HG02798 (cell line): ENCODE measurements at regions not wholly inside any gene's neighbourhood (a gene's known extent, or its start where the extent isn't known, plus 50 kb on each side); places are given as distances from the start of the nearest gene placed in this dataset.

Experiments
- ATAC-seq: cut with Tn5 transposase; IDR thresholded peaks from one replicate; pipeline ENCODE4 v1.9.1; 2021; ENCODE audit warnings: mild to moderate bottlenecking; ENCODE audit not compliant: unreplicated experiment, poor library complexity

DNA sequence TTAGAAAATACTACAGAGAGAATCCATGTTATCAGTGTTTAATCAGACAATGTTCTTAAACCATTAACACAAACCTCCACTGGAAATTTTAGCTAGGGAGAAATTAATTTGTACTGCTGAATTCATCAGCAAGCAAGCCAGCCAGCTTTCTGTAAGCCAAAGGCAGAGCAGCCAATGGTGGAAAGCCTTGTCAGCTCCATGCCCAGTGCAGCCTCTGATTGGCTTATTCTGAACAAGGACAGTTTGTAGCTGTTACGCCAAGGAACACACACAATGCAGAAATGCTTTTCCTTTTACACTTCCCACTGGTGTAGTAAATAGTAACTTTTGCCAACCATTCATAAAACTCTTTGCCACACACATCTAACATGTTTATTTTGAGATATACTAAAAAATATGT, 265.0 kb downstream of the TENT5A start:
- no peak for ATAC-seq

DNA sequence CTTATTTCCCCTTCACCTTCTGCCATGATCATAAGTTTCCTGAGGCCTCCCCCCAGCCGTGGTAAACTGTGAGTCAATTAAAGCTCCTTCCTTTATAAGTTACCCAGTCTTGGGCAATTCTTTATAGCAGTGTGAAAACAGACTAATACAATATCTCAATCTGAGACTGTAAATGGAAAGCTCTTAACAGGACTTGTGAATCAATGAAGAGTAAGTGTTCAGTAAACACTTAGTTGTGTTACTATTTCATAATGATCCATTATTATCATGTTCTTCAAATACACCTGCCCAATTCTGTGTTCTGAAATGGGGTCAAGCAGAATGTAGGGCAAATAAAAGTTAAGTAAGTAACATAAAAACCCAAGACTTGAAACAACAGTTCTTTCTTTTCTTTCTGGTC, 266.2 kb downstream of the TENT5A start:
- no peak for ATAC-seq

DNA sequence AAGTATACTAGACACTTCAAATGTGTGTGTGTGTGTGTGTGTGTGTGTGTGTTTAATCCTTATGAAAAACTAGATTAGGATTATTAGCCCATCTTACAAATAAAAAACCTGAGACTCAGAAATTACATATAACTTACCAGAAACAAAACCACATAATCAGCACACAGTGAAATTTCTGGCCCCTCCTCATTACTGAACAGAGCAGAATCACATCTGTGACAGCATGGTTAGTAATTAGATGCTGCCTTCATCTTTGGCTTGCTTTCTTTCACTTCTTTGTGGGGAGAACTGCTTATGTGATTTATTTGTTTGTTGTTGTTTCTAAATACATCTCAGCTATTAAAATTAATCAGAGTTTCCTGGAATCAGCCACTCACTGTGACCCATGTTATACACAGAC, 267.1 kb downstream of the TENT5A start:
- no peak for ATAC-seq

- no peak for ATAC-seq
Observed at GRCh38 chr6:81484251-81484650, 268.2 kb downstream of the TENT5A start.

GRCh38 chr6:81480139-81480538, 272.3 kb downstream of the TENT5A start:
- no peak for ATAC-seq

DNA sequence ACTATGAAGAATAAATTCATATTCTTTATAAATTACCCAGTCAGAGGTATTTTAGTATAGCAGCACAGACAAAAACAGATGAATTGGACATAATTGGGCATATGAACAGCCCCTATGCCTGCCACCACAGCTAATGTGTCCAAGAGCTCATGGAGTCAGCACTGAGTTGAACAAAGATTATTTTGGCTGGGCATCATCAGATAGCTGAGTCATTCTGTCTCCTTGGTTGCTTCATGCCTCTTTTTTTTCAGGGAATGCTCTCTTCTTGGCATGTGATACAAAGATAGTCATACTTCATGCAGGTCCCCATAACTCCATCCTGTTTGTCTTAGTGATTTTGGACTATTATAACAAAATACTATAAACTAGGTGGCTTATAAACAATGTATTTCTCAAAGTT, 275.6 kb downstream of the TENT5A start:
- ATAC-seq, result no peak

- ATAC-seq, result no peak
Observed at GRCh38 chr6:81475646-81476045, 276.8 kb downstream of the TENT5A start.

DNA sequence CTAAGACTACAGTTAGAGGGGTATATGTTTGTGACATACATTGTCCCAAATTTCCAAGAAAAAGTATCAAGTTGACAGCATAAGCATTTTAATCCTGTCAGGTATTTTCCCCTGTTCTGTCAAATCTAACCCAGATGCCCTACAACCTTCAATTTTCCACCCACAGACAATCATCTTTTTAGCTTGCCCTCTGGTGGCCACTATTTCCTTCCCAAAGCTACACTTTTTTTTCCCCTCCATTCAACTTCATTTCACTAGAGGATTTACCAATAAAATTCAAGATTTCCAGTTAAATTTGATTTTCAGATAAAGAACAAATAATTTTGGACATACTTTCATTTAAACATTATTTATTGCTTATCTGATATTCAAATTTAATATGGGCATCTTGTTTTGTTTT, 286.6 kb downstream of the TENT5A start:
- ATAC-seq, result no peak

GRCh38 chr6:81456416-81456815, 296.1 kb downstream of the TENT5A start:
- no peak for ATAC-seq

DNA sequence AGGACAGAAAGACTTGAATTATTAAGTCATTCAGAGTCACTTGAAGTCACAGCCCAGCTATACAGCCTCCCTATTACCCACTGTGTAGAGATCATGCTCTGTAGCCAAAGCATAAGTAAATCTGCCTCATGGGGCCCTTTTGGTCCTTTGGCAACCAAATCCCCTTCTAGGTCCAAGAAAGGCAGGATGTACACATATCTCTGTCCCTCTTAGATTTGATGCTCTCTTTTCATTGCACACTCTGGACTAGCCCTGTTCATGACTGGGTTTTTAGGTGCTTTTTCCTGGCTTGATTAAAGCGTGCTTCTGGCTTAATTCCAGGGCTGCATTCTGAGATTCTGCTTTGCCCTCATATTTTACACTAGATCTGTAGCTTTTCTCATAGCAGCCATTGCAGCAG, 296.8 kb downstream of the TENT5A start:
- no peak for ATAC-seq

DNA sequence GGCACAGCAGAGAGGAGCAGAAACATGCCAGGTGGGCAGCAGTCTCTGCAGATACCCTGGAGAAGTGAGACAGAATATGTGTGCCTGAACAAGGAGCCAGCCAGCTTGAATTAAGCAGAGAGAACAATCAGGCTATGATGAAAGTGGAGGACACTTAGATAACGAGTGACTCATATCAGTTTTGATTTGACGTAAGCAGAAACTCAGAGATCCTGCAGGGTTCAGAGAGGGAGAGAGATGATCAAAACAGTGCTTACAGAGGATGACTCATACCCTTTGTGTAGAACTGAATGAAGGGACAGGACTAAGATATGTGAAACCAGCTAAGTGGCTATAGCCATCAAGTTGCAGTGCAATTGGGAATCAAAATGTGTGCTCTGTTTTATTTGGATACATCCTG, 300.7 kb downstream of the TENT5A start:
- ATAC-seq, result peak; percentile 98

- ATAC-seq, result no peak
Observed at GRCh38 chr6:81450180-81450579, 302.3 kb downstream of the TENT5A start.

DNA sequence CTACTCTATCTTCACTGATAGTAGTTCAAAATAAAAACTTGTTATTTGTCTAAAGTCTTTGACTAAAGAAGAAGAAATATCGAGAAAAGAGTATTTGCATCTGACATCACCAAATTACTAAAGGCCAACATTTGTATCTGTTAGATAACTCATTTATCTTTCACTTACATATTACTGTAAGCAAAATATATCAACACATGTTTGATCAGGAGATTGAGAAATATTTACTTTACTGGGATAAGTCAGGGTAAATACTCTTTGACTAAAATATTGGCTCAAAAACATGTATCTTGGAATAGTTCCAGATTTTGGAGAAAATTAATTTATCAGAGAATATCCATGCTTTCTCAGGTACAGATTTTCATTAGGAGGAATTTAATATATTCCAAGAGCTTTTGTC, 306.0 kb downstream of the TENT5A start:
- no peak for ATAC-seq

- ATAC-seq, result no peak
Observed at GRCh38 chr6:81439417-81439816, 313.1 kb downstream of the TENT5A start.

GRCh38 chr6:81436990-81437389, 315.5 kb downstream of the TENT5A start:
- no peak for ATAC-seq

GRCh38 chr6:81413306-81413705, 339.2 kb downstream of the TENT5A start:
- ATAC-seq, result no peak

DNA sequence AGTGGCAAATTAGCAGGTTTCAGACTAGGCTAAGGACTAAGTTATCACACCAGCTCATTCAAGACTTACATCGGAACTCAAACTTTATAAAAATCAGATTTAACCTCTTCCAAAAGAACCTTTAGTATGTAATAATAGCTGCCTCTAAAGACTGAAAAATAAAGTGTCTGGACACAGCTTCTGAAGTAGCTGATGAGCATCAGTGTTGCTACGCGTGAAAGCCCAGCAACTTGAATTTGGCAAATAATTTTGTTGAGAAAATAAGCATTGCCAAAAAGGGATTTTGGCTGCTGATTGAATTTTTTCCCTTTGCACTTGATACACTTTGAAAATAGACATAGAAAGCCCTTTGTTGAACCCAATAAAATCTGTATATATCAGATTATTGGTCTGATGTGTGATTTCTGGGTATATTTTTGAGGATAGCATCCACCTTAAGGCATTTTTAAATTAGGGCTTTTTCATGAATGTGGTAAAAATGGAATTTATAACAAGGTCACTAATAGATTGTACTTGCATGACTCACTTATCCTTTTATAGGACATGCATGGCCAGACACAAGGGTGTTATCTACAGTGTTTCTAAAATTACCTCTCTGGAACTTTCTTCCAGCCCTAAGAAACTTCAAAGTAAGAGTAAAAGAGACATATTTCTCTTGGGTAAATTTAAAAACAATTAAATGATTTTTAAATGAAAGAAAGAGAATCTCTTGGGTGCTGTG, 350.4 kb downstream of the TENT5A start:
- no peak for ATAC-seq

GRCh38 chr6:81396916-81397315, 355.6 kb downstream of the TENT5A start:
- ATAC-seq, result no peak

DNA sequence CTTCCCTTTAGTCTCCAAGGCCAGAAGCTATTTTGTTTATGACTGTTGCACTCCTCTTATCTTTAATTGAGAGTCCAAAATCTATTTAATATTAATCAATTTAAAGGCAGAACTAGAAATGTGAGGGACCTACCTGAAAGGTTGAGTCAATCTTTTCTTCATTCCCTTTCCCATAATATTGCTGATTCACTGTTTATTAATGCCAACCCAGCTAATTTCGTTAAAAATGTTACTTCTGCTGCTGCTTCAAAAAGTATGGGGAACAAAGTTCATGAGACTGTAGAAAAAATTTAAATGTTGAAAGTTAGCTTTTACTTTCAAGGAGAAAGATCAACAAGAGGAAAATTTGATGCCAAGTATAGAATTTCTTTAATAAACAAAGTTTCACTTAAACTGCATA, 365.3 kb downstream of the TENT5A start:
- ATAC-seq, result no peak

GRCh38 chr6:81384921-81385320, 367.6 kb downstream of the TENT5A start:
- ATAC-seq, result no peak

DNA sequence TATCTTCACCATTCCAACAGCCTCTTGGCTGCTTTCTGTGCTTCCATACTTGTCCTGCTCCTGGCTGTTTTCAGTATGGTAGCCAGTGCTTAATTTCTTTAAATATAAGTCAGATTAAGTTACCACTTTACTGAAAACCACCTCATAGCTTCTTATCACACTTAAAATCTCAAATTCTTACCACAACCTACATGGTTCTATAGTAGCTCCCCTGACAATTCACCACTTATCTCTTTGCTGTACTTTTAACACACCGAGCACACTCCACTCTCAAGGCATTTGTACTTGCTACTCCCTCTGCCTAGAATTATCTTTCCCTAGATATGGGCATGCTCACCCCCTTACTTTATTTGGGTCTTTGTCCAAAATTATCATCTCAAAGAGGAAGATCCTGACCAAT, 369.0 kb downstream of the TENT5A start:
- no peak for ATAC-seq

DNA sequence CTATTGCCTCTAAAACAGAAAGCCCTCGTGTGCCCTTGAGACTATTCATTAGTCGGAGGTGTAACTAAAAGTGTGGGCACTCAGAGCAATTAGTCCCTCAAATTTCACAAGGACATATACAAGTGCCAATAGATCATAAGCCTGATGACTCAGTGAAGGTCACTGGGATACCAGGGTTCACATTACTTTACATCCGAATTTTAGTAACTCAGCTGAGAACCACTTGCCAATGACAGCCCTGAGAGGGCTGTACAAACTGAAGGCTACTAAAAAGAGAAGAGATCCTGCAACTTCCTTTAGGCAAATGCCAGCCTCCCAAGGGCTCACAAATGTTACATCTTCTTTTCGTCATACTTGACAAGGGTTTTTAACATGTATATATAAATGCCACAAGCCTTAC, 369.6 kb downstream of the TENT5A start:
- no peak for ATAC-seq
